Ascending aorta (tissue), 2 donors: ENCODE measurements at regions not wholly inside any gene's neighbourhood (a gene's known extent, or its start where the extent isn't known, plus 50 kb on each side); places are given as distances from the start of the nearest gene placed in this dataset.

Experiments
- DNase-seq, 2 donors: peaks; one replicate each; pipeline ENCODE4 v3.0.0-alpha.2; 2019; ENCODE audit warnings: low spot score in 2 of 2
- H3K27ac ChIP-seq, 2 donors: fragments of 200-600 bp; sonication (generic); one replicate each; pipeline ENCODE4 v1.5.1; 2016 to 2017; ENCODE audit warnings: mild to moderate bottlenecking in 1 of 2
- H3K27me3 ChIP-seq: fragments of 200-600 bp; sonication (generic); one replicate; pipeline ENCODE4 v1.5.1; 2017
- H3K36me3 ChIP-seq, 2 donors: fragments of 200-600 bp; sonication (generic); one replicate each; pipeline ENCODE4 v1.5.1; 2016
- H3K4me1 ChIP-seq, 2 donors: fragments of 200-600 bp; sonication (generic); one replicate each; pipeline ENCODE4 v1.5.1; 2016 to 2017; ENCODE audit warnings: mild to moderate bottlenecking in 1 of 2
- H3K4me3 ChIP-seq, 2 donors: fragments of 200-600 bp; sonication (generic); one replicate each; pipeline ENCODE4 v1.5.1; 2016 to 2017; ENCODE audit warnings: mild to moderate bottlenecking in 1 of 2
- H3K9me3 ChIP-seq, 2 donors: fragments of 200-600 bp; sonication (generic); one replicate each; pipeline ENCODE4 v1.5.1; 2016
- intact Hi-C: fragments of 100-400 bp; cut with DNase I; formaldehyde crosslinking; loops from one replicate; pipeline ENCODE4 v1.15.1; 2023
- TF ChIP-seq, protein P1 (sequence below), 3 experiments: fragments of 200-600 bp in 2 of 3; fragments of 450-650 bp in 1 of 3; sonication (generic) in 2 of 3; IDR thresholded peaks; one replicate each; pipeline ENCODE4 v1.5.1; 2016 to 2019; ENCODE audit warnings: antibody characterized with exemption in 3 of 3, mild to moderate bottlenecking in 1 of 3, moderate library complexity in 1 of 3

DNA sequence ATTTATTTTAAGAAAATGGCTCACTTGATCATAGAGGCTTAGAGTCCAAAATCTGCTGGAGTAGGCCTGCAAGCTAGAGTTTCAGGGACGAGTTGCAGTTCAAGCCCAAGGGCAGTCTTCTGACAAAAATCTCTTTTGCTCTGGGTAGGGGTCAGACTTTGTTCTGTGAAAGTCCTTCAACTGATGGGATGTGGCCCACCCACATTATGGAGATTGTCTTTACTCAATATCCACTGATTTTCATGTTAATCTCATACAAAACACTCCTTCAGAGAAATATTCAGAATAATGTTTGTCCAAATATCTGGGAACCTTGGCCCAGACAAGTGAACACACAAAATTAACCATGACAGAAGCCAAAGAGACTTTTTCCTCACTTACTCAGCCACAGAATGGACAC is 98.6 kb upstream of the RSPO3 start:
- no peaks in the 10 kb centered on the region for H3K9me3 ChIP-seq
- TF ChIP-seq, protein P1, sequence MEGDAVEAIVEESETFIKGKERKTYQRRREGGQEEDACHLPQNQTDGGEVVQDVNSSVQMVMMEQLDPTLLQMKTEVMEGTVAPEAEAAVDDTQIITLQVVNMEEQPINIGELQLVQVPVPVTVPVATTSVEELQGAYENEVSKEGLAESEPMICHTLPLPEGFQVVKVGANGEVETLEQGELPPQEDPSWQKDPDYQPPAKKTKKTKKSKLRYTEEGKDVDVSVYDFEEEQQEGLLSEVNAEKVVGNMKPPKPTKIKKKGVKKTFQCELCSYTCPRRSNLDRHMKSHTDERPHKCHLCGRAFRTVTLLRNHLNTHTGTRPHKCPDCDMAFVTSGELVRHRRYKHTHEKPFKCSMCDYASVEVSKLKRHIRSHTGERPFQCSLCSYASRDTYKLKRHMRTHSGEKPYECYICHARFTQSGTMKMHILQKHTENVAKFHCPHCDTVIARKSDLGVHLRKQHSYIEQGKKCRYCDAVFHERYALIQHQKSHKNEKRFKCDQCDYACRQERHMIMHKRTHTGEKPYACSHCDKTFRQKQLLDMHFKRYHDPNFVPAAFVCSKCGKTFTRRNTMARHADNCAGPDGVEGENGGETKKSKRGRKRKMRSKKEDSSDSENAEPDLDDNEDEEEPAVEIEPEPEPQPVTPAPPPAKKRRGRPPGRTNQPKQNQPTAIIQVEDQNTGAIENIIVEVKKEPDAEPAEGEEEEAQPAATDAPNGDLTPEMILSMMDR (IDR thresholded peaks at IDR 0.05), result no peak
- no peaks in the 10 kb centered on the region for H3K4me1 ChIP-seq
- no peak overlapping the region for H3K4me3 ChIP-seq
- intact Hi-C loops, result no loop called here
- no peak for DNase-seq
- H3K36me3 ChIP-seq, result no peaks in the 10 kb centered on the region
- H3K27ac ChIP-seq, result no peak overlapping the region
- H3K27me3 ChIP-seq, result no peaks in the 10 kb centered on the region

DNA sequence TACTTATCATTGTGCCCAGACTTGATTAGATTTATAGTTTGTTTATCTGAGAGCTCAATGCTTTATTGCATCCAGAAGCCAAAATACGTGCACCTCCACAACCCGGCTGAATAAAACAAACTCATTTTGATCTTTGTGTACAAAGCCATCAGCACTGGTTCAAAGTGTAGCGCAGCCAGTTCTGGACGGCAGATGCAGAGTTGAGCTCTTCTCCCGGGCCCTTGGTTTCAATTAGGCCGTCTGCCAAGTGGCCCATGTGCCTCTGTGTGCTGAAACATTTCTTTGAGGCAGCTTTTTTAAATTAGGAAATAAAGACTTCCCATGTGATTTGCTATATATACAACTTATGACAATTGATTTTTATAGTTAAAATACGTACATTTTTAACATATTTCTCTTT is 96.2 kb upstream of the RSPO3 start:
- TF ChIP-seq, protein P1 (IDR thresholded peaks at IDR 0.05), result no peak
- no peak overlapping the region for H3K4me3 ChIP-seq
- no peak overlapping the region for H3K27ac ChIP-seq
- DNase-seq, result no peak
- intact Hi-C loops, result no loop called here
- H3K36me3 ChIP-seq, result no peaks in the 10 kb centered on the region
- no peaks in the 10 kb centered on the region for H3K9me3 ChIP-seq
- no peaks in the 10 kb centered on the region for H3K4me1 ChIP-seq
- H3K27me3 ChIP-seq, result no peaks in the 10 kb centered on the region

DNA sequence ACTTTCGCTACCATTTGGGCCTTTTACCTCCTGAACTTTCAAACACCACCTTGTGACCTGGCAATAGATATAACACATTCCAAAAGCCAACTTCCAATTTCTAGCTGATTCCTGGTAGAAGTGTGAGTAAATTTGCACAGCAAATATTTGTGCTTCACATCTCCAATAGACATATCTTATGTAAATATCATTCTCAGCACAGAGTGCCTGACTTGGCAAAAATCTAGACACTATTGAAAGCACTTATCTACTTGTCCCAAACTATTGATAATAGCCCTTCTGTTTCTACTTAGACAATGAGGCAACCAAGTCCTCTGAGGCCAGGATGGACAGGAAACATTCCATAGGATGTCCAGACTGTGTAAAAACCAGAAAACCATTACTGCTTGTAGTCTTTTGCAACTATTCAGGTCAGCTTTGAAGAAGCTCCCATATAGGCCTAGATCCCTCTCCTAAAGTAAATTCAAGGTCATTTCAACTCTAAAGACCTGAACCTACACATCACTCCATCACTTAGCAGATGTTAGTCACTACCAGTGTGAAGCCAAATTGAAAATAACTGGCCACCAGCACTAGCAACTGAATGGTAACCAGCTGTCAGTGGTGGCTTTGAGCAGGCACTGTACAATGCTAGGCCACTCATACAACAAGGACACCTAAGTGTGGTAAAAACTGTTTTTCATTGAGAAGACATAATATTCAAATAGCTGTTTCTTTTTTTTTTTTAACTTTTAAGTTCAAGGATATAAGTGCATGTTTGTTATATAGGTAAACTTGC is 95.3 kb upstream of the RSPO3 start:
- intact Hi-C loops, result no loop called here
- TF ChIP-seq, protein P1 (IDR thresholded peaks at IDR 0.05), result no peak
- no peaks in the 10 kb centered on the region for H3K36me3 ChIP-seq
- no peaks in the 10 kb centered on the region for H3K27me3 ChIP-seq
- no peak for DNase-seq
- H3K4me3 ChIP-seq, result no peak overlapping the region
- H3K9me3 ChIP-seq, result no peaks in the 10 kb centered on the region
- no peak overlapping the region for H3K27ac ChIP-seq
- no peaks in the 10 kb centered on the region for H3K4me1 ChIP-seq

DNA sequence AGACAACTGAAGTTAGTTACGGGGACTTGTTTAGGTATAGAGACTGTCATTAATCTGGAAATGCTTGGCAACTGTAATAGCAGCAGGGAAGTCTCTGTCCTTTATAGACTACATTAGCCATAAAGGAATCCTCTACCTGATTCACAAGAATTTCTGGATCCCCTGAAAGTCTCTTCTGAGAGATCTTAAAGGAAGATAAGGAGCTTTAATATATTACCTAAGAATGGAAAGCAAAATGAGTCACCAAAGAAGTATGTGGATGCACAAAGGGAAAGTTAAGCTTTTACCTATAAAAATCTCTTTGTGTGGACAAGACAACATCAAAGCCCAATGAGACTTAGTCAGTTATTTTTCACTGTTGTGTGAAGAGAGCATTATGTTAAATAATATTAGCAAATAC is 92.2 kb upstream of the RSPO3 start:
- TF ChIP-seq, protein P1 (IDR thresholded peaks at IDR 0.05), result no peak
- H3K4me3 ChIP-seq, result no peak overlapping the region
- H3K27ac ChIP-seq, result no peak overlapping the region
- no peak for DNase-seq
- no peaks in the 10 kb centered on the region for H3K9me3 ChIP-seq
- intact Hi-C loops, result no loop called here
- no peaks in the 10 kb centered on the region for H3K4me1 ChIP-seq
- no peaks in the 10 kb centered on the region for H3K27me3 ChIP-seq
- no peaks in the 10 kb centered on the region for H3K36me3 ChIP-seq

DNA sequence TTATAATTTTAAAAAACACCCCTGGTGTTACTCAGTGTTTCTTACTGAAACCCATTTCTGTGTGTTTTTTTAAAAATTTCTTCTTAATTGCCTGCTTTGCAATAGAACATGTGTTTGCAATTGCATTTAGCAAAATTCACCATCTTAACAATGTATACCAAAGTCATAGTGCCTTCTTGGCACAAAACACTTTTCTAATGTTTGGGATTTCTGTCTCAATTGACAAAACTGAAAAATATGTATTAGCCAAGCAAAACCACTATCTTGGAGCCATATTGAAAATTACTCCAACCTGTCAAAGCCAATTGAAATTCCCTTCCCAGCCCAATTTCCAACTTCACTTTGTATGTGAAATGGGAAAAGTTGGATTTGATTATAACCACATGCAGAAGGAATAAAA is 88.4 kb upstream of the RSPO3 start:
- DNase-seq, result no peak
- no peaks in the 10 kb centered on the region for H3K9me3 ChIP-seq
- no peaks in the 10 kb centered on the region for H3K4me1 ChIP-seq
- H3K27me3 ChIP-seq, result no peaks in the 10 kb centered on the region
- TF ChIP-seq, protein P1 (IDR thresholded peaks at IDR 0.05), result no peak
- intact Hi-C loops, result no loop called here
- no peaks in the 10 kb centered on the region for H3K36me3 ChIP-seq
- H3K4me3 ChIP-seq, result no peak overlapping the region
- no peak overlapping the region for H3K27ac ChIP-seq

DNA sequence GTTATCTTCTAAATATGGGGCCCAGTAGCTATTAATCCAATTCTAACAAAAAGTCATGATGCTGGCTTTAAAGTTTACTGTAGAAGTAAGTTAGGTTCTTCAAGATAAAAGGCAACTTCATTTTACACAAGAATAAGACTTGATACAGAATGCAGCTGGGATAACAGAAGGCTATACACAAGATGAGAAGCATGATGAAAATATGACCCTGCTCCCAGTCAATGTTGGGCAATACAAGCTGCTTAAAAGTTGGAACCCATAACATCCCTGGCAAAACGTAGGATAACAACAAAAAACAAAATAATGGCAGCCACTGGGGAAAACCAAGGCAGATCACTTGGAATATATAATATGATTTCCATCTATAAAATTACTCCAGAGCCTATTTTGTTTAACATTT is 87.6 kb upstream of the RSPO3 start:
- Histone ChIP-seq H3K27me3 (no peaks in the 10 kb centered on the region), H3K36me3 (no peaks in the 10 kb centered on the region), H3K27ac (no peak overlapping the region), H3K4me1 (no peaks in the 10 kb centered on the region), H3K4me3 (no peak overlapping the region), H3K9me3 (no peaks in the 10 kb centered on the region)
- intact Hi-C loops, result no loop called here
- TF ChIP-seq, protein P1 (IDR thresholded peaks at IDR 0.05), result no peak
- no peak for DNase-seq
